GM23338 (cell line): ENCODE measurements at regions not wholly inside any gene's neighbourhood (a gene's known extent, or its start where the extent isn't known, plus 50 kb on each side); places are given as distances from the start of the nearest gene placed in this dataset.

Source experiments
- ATAC-seq: fragments of 200-7000 bp; cut with Tn5 transposase; 3 replicates; pipeline ENCODE4 v1.9.1; 2020
- DNase-seq: peaks from one replicate; pipeline ENCODE4 v3.0.0-alpha.2; 2015; ENCODE audit warnings: low spot score
- H2AFZ ChIP-seq: fragments of 200-600 bp; sonication (generic); 2 replicates; pipeline ENCODE4 v1.8.0; 2016; ENCODE audit warnings: antibody characterized with exemption, mild to moderate bottlenecking, moderate library complexity
- H3F3A ChIP-seq: fragments of 200-600 bp; sonication (generic); replicated peaks from 2 replicates; pipeline ENCODE4 v1.8.0; 2017; ENCODE audit warnings: antibody characterized with exemption, mixed run types, low read depth
- H3K27ac ChIP-seq: fragments of 200-600 bp; sonication (generic); 2 replicates; pipeline ENCODE4 v1.6.1; 2016; ENCODE audit warnings: low read depth
- H3K27me3 ChIP-seq: fragments of 200-600 bp; sonication (generic); 2 replicates; pipeline ENCODE4 v1.8.0; 2016; ENCODE audit warnings: mild to moderate bottlenecking, mixed run types, moderate library complexity; ENCODE audit not compliant: insufficient read depth
- H3K36me3 ChIP-seq: fragments of 200-600 bp; sonication (generic); 2 replicates; pipeline ENCODE4 v1.8.0; 2016; ENCODE audit warnings: mild to moderate bottlenecking; ENCODE audit not compliant: insufficient read depth
- H3K4me1 ChIP-seq: fragments of 200-600 bp; sonication (generic); 2 replicates; pipeline ENCODE4 v1.8.0; 2016; ENCODE audit warnings: mild to moderate bottlenecking, moderate library complexity; ENCODE audit not compliant: insufficient read depth
- H3K4me2 ChIP-seq: fragments of 200-600 bp; sonication (generic); 2 replicates; pipeline ENCODE4 v1.7.1; 2017; ENCODE audit warnings: mixed run types
- H3K4me3 ChIP-seq: fragments of 200-600 bp; sonication (generic); 2 replicates; pipeline ENCODE4 v1.6.1; 2016; ENCODE audit warnings: mixed run types
- H3K79me2 ChIP-seq: fragments of 200-600 bp; sonication (generic); replicated peaks from 2 replicates; pipeline ENCODE4 v1.8.0; 2017; ENCODE audit warnings: mild to moderate bottlenecking; ENCODE audit not compliant: insufficient read depth
- H3K9me2 ChIP-seq: fragments of 200-600 bp; sonication (generic); 2 replicates; pipeline ENCODE4 v1.8.0; 2017; ENCODE audit not compliant: insufficient read depth
- H4K20me1 ChIP-seq: fragments of 200-600 bp; sonication (generic); replicated peaks from 2 replicates; pipeline ENCODE4 v1.8.0; 2017; ENCODE audit warnings: mild to moderate bottlenecking; ENCODE audit not compliant: insufficient read depth
- H3K27ac Mint-ChIP-seq: 2 replicates; pipeline ENCODE4 v1.8.0; 2020; ENCODE audit warnings: inconsistent platforms, mild to moderate bottlenecking, moderate library complexity, mixed read lengths
- H3K27me3 Mint-ChIP-seq: 3 replicates; pipeline ENCODE4 v1.8.0; 2022; ENCODE audit warnings: low read depth, mild to moderate bottlenecking, moderate library complexity, mixed read lengths, inconsistent platforms; ENCODE audit not compliant: insufficient read depth, poor library complexity
- H3K36me3 Mint-ChIP-seq: 3 replicates; pipeline ENCODE4 v1.8.0; 2021; ENCODE audit warnings: low read depth, mild to moderate bottlenecking, inconsistent platforms, moderate library complexity, mixed read lengths
- H3K4me1 Mint-ChIP-seq: 3 replicates; pipeline ENCODE4 v1.8.0; 2020; ENCODE audit warnings: mild to moderate bottlenecking, inconsistent platforms, mixed read lengths
- H3K4me3 Mint-ChIP-seq: 3 replicates; pipeline ENCODE4 v1.8.0; 2021; ENCODE audit warnings: moderate library complexity, mild to moderate bottlenecking, inconsistent platforms, mixed read lengths
- H3K9me3 Mint-ChIP-seq: 3 replicates; pipeline ENCODE4 v1.8.0; 2020; ENCODE audit warnings: moderate library complexity, mild to moderate bottlenecking, inconsistent platforms, mixed read lengths
- CTCF ChIP-seq, 2 experiments: fragments of 200-600 bp in 1 of 2; sonication (generic) in 1 of 2; conservative IDR thresholded peaks; 2 replicates each; pipeline versions ENCODE4 v1.5.1 to v1.6.1; 2016 to 2017; ENCODE audit warnings: antibody characterized with exemption in 2 of 2, low read depth in 2 of 2, mild to moderate bottlenecking in 2 of 2, moderate library complexity in 1 of 2
- ETS1 ChIP-seq: IDR thresholded peaks from 2 replicates; pipeline ENCODE4 v1.6.1; 2016; ENCODE audit warnings: antibody characterized with exemption
- EZH2 ChIP-seq: fragments of 200-600 bp; sonication (generic); IDR thresholded peaks from one replicate; pipeline ENCODE4 v1.8.0; 2017; ENCODE audit warnings: antibody characterized with exemption, mild to moderate bottlenecking, low read depth; ENCODE audit not compliant: unreplicated experiment
- EZH2phosphoT487 ChIP-seq: fragments of 200-600 bp; sonication (generic); IDR thresholded peaks from one replicate; pipeline ENCODE4 v1.8.1; 2018; ENCODE audit warnings: antibody characterized with exemption; ENCODE audit not compliant: unreplicated experiment
- JUNB ChIP-seq: IDR thresholded peaks from one replicate; pipeline ENCODE4 v1.6.1; 2016; ENCODE audit warnings: antibody characterized with exemption; ENCODE audit not compliant: unreplicated experiment
- NANOG ChIP-seq: IDR thresholded peaks from 2 replicates; pipeline ENCODE4 v1.6.1; 2016; ENCODE audit warnings: antibody characterized with exemption, borderline replicate concordance
- REST ChIP-seq: IDR thresholded peaks from one replicate; pipeline ENCODE4 v1.6.1; 2018; ENCODE audit warnings: antibody characterized with exemption; ENCODE audit not compliant: unreplicated experiment
- ZNF114 ChIP-seq: fragments of 250-450 bp; sonication (Bioruptor Pico); IDR thresholded peaks from 2 replicates; pipeline ENCODE4 v1.5.0; 2020; ENCODE audit warnings: mild to moderate bottlenecking, moderate library complexity
- ZNF331 ChIP-seq: fragments of 250-450 bp; sonication (Bioruptor Pico); IDR thresholded peaks from 2 replicates; pipeline ENCODE4 v1.5.0; 2020; ENCODE audit warnings: low read depth, mild to moderate bottlenecking, moderate library complexity
- ZNF462 ChIP-seq: fragments of 250-450 bp; sonication (Bioruptor Pico); IDR thresholded peaks from 2 replicates; pipeline ENCODE4 v1.5.0; 2020; ENCODE audit warnings: mild to moderate bottlenecking, moderate library complexity

- no peaks in the 10 kb centered on the region for H3F3A ChIP-seq
- Mint-ChIP-seq H3K27me3 (no peaks in the 10 kb centered on the region), H3K4me3 (no peak overlapping the region), H3K9me3 (no peaks in the 10 kb centered on the region), H3K36me3 (no peaks in the 10 kb centered on the region), H3K27ac (no peak overlapping the region), H3K4me1 (no peaks in the 10 kb centered on the region)
- H3K4me1 ChIP-seq, result no peaks in the 10 kb centered on the region
- TF ChIP-seq EZH2, result no peak
- no peak for TF ChIP-seq ZNF462
- no peak overlapping the region for H3K27ac ChIP-seq
- no peaks in the 10 kb centered on the region for H3K9me2 ChIP-seq
- no peak for DNase-seq
- H4K20me1 ChIP-seq, result no peaks in the 10 kb centered on the region
- H2AFZ ChIP-seq, result no peak overlapping the region
- H3K27me3 ChIP-seq, result no peaks in the 10 kb centered on the region
- no peaks in the 10 kb centered on the region for H3K36me3 ChIP-seq
- no peaks in the 10 kb centered on the region for H3K79me2 ChIP-seq
- no peak overlapping the region for H3K4me2 ChIP-seq
- no peak for ATAC-seq
- no peak overlapping the region for H3K4me3 ChIP-seq
Observed at GRCh38 chr10:55782181-55782580, 578.9 kb downstream of the ZWINT start.

GRCh38 chr10:55766212-55766611 lies 594.8 kb downstream of the ZWINT start:
- Histone ChIP-seq H3K27ac (no peak overlapping the region), H3K36me3 (no peaks in the 10 kb centered on the region), H4K20me1 (no peaks in the 10 kb centered on the region), H3K4me2 (no peak overlapping the region), H3K79me2 (no peaks in the 10 kb centered on the region), H3K4me1 (no peaks in the 10 kb centered on the region), H3K9me2 (no peaks in the 10 kb centered on the region), H3F3A (no peaks in the 10 kb centered on the region), H3K4me3 (no peak overlapping the region), H3K27me3 (no peaks in the 10 kb centered on the region), H2AFZ (no peak overlapping the region)
- DNase-seq, result no peak
- no peaks in the 10 kb centered on the region for H3K9me3 Mint-ChIP-seq
- H3K4me1 Mint-ChIP-seq, result peaks cover 3% of the 10 kb centered on the region; the same call in 2 of the 3 replicates
- no peak overlapping the region for H3K4me3 Mint-ChIP-seq
- no peaks in the 10 kb centered on the region for H3K27me3 Mint-ChIP-seq
- H3K27ac Mint-ChIP-seq, result no peak overlapping the region
- ATAC-seq, result no peak
- no peaks in the 10 kb centered on the region for H3K36me3 Mint-ChIP-seq
- no peak for TF ChIP-seq ETS1
- TF ChIP-seq EZH2phosphoT487, result no peak
- no peak for TF ChIP-seq NANOG
- no peak for TF ChIP-seq EZH2
- TF ChIP-seq ZNF331, result no peak
- no peak for TF ChIP-seq CTCF (conservative IDR thresholded peaks at IDR 0.05; ENCODE audit: low read depth in 2 of 2)
- TF ChIP-seq ZNF114 (CRISPR knock-in tag), result no peak
- no peak for TF ChIP-seq JUNB
- TF ChIP-seq REST, result no peak
